Hematopoietic multipotent progenitor cell treated with erythropoietin and hydrocortisone succinate and interleukin-3 and kit ligand, for 15 days (in vitro differentiated cells): ENCODE measurements at regions not wholly inside any gene's neighbourhood (a gene's known extent, or its start where the extent isn't known, plus 50 kb on each side); places are given as distances from the start of the nearest gene placed in this dataset.

Experiments used
- DNase-seq: peaks from one replicate; pipeline ENCODE4 v3.0.0-alpha.2; 2015; ENCODE audit warnings: low spot score

DNA sequence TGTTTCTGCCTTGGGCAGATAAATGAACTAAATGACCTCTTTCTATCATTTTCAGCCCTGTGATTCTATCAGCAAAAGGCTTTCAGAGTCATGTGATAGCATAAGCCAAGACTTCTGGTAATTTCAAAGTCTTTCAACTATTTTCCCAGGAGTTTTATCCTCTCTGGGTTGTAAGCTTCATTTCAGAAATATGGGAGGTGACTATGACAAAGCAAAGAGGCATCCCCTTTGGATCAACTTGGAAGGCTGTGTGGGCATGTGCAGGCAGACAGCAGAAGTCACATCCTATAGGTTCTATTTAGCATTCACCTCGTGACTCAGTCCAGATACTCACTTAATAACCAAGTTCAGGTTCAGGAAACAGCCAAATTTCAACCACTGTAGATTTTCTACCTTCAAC lies 149.0 kb upstream of the FST start:
- DNase-seq = no peak

DNA sequence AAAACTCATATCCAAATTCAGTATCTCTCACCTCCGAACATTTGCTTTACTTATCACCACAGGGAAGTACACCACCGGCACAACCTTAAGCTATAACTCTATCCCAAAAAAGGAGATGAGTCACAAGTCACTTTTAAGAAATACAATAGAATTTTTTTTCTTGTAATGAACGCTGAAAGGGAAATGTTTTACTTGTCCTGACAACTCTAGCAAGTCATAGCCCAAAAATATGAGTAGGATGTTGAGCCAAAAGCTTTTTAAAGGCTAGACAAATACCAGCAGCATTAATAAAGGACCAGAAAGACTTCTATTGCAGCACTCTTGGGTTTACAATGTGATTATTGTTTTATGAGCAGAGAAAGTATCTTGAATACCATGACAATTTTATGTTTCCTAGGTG lies 147.3 kb upstream of the FST start:
- DNase-seq = no peak

DNA sequence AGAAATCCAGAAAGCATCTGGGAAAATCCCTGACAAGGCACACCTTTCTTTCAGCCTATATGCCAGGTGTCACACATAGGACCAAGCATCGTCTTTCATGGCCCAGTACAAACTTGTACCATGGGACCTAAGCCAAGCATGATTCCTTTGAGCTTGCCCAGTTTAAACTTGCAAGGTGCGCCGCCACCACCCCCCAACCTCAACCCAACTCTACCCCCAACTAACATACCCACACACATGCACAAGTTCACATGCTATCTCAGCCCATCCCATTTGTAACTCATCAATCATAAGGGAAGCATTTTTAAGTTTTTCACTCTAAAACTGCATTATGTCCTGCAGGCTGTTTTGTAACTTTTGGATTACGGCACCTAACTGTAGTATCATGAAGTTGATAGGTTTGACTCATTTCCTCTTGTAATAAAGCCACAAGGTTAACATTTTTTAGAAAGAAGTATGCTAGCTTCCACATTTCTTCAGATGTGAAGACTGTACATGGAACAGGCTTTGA lies 145.9 kb upstream of the FST start:
- no peak for DNase-seq

DNA sequence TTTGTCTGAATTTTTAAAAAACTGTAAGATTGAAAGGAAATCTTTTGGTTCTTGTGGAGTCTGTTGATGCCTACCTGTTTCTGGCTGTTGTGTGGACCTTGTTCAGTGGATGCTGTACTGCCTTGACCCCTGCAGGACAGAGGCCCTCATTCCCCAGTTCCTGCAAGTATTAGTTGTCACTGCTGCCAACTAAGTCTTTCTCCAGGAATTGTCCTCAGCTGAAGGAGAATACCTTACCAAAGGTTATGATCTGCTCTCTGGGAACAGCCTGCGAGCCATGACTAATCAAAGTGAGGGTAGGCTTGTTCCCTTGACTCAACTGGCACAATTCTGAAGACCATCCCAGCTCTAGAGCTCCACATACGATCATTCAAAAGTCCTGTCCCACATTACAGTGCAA lies 145.3 kb upstream of the FST start:
- DNase-seq = no peak

DNA sequence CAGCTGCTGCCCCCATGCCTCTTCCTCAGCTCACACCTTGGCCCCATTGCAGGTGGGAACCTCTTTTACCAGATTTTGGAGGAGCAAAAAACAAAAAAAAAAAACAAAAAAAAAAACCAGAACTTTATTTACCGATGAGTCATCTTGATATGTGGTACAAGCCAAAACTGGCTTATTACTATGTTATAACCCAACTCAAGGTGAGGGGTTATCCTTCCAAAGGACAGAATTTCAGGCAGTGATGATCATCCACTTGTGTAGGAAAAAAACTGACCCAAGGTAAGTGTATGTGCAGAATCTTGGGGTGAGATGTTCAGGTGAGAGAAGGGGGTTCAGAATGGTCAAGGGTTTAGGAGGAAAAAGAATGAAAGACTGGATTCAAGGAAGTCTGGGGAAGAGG lies 142.6 kb upstream of the FST start:
- DNase-seq = no peak

DNA sequence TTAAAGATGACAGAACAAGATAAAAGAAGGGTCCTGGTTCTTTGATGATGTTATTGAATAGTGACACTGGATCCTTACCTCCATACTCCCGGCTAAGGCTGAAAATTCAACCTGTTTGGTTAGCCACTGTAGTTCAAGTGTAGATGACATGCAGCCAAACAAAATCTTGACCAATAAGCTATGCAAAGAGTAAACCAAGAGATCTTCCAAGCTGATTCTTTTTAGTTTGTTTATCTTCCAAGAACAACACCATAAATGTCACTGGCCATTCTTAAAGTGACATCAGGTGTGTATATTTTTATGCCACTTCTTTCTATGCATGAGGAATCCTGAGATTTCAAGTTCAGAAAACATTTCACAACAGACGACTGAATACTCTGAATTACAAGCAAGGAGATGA lies 141.5 kb upstream of the FST start:
- no peak for DNase-seq

DNA sequence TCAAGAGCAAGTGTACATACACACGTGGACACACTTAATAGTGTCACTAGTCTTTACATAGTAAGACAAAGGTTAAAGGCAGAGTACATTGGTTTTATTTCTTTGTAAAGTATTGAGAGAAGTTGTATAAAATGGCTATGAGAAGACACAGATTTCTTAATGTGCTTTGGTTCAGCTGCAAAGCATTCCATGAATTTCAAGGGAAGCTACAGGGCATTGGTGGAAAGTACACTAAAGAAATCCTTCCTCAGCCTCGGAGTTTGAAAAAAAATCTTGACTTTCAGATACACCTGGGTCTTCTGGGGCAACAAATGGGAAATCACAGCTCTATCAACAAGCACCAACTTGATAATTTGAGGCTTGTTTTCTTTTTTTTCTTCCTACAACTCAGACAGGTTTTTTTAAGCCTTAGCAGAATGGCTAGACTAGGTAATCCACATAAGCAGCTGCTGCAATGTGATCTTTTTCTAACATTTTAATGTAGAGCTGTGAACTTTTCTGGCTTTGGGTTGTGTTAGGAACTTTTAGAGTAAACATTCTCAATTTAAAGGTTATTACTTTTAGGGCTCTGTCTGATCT lies 140.4 kb upstream of the FST start:
- DNase-seq = no peak

DNA sequence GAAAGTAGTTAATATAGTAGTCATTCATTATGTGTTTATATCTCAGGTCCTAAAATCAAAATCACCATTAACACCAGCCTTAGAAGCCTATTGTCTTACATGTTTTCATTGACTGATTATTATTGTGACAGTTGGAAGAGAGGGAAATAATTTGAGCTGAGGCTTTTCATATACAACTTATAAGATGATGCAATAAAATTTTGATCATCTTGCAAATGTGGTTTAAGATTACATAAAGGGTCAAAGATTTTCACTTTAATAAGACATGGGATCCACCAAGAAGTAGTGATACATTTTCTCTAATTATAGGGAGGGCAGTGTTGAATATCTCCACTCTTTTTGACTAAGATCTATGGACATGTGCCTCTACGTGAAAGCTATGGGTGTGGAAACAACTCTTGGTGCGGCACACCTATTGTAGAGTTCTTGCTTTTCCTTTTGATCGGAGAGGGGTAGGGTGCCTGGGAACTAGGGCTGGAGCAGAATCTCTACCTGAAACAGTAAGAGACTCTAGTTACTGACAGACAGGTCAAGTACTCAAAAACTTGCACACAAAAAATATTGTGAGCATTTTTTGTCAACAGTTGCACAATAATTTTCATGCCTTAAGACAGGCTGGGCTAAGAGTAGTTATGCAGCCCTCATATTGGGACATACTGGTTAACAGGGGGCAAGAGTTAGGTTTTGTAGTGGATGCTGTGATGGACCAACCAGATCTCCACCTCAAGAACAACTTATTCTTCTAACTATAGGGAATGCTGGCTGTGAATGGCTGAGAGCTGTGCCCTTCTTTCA lies 139.3 kb upstream of the FST start:
- no peak for DNase-seq

DNA sequence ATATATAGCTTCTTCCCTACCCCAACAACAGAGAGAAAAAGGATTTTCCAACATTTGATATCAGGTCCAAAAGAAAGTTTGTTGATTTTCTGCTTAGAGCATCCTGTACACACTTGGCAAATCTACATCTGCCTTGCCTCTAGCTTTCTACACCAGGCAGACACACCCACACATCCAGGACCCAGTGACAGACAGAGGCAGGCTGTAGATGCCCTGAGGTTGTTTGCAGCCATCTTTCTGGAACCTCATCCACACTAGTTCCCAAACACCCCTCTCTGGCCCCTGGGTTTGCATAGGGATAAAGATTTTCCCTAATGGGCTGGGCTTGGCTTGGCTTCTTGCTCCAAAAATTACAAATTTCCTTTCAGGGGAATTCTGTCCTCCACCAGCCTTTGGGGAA lies 138.2 kb upstream of the FST start:
- DNase-seq = no peak

DNA sequence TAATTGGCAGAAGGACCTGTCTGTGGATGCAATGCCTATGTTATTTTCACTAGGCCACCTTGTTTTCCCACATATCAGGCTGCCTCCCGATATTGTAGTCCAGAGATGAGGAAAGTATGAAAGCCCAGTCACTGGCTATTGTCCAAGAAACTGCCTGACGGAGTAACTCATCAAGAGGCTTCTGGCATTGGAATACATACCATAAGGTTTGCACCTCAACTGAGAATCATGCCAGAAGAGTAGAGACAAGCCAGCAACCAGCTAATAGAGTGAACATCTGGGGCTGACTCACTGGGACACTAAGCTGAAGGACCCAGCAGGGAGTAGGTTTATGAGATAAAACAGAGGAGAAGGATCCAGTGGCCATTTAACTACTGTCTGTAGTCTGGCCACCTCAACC lies 137.2 kb upstream of the FST start:
- DNase-seq = no peak

DNA sequence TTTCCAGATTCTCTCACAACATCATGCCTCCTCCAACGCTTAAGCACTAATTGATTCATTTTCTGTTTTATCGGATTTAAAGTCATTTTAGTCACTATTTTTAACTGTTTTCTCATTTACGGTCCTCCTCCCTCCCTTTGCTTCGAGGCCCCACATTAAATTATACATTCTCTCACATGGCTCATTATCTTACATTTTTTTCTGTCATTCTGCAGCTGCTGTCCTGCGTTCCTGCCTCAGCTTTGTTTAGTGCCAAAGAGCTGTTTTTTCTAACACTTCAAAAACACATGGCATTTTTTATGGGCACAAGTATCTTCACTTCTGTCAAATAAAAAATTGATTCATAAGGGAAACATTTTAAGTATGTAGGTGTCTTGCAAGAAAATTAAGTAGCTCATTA lies 130.1 kb upstream of the FST start:
- no peak for DNase-seq

DNA sequence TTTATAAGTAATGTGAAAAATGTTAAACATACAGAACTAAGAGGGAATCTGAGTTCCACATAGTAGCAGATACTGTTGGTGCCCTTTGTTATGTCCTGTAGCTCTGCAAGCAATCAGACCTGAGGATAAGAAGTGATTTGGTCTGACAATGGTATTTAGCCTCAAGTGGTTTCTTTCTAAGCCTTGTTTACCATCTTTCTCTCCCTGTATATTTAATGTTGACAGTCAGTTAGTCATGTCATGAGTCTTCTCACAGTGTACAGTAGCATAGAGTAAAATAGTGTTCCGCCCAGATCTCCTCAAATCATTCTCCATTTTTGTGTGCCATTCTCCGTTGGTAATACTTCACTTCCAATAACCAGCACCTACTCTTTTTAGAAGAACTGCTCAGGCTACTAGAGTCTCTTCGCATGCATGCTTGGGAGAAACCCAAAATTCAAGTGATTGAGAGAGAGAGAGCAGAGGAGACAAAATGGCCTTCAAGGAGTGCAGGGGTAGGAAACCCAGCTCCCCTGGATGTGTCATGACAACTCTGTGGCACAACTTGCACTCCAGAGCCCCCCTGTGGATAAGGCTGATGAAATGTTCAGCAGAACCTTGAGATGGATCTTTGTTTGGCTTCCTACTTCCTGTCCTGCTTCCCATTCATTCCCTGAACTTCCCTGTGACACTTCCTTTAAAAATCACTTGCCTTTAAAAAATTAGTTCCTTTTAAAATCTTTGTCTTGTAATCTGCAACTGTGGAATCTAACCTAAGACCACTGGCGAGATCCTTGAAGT lies 129.2 kb upstream of the FST start:
- DNase-seq = no peak

DNA sequence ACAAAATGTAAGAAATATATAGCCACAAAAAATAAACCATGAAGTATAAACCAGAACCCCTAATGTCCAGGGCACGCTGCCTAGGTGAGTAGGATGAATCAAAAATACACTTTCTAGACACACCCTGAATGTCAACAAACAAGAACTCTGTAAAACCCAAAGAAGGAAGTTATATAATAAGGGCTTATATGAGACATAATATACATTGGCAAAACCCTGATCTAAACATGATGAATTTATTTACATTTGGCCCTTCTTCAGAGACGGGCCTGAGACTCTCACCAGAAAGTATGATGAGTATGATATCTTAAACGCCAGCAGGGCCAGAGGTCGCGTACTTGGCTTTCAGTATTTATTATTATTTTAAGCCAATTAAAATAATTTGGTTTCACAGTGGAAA lies 125.1 kb upstream of the FST start:
- DNase-seq = no peak

DNA sequence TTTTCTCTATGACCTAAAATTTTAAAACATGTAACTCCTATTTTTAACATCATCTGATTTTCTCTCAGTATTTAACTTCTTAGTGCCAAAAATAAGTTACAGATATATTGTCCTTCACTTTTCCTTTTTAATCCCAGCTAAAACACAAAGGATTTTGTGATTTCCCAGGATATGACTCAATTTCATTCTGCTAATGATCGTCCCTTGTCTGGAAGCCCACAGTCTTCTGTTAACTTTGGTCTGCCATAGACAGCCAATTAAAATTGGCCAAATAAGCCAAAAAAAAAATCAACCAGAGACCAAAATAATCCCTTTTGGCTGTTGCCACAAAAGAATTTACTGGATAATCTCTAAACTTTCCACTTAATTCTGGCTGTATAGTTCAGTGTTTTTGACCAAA lies 124.5 kb upstream of the FST start:
- no peak for DNase-seq

DNA sequence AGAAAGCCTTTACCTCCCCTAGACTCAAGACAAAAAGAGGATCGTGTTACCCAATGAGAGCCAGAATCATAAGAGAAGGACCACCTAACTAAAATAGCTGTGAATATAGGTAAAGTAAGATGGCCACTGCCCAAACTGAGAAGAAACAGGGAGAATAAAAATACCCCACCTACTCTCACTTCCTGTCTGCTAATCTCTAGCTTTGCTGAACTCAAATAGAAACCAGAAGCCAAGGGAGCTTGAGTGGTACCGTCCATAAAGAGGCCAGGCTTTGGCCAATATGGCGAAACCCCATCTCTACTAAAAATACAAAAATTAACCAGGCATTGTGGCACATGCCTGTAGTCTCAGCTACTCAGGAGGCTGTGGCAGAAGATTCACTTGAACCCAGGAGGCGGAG lies 123.0 kb upstream of the FST start:
- DNase-seq = no peak

DNA sequence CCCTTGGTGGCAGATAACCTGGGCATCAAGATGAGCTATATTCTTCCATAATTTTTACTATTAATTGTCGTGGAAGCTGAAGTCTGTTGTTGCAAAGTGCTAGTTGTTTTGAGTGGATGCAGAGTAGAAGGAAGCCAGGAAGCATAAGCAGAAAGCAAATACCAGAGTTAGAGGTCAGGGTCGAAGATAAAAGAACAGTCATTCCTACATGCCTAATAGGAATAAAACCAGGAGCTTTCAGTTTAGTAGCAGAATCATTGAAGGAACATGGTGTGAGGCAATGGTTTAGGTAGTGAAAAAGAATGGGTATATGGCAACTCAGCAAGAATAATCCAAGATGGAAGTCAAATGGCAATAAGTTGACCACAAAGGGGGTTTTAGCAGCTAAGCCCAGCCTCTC lies 121.6 kb upstream of the FST start:
- DNase-seq = no peak

DNA sequence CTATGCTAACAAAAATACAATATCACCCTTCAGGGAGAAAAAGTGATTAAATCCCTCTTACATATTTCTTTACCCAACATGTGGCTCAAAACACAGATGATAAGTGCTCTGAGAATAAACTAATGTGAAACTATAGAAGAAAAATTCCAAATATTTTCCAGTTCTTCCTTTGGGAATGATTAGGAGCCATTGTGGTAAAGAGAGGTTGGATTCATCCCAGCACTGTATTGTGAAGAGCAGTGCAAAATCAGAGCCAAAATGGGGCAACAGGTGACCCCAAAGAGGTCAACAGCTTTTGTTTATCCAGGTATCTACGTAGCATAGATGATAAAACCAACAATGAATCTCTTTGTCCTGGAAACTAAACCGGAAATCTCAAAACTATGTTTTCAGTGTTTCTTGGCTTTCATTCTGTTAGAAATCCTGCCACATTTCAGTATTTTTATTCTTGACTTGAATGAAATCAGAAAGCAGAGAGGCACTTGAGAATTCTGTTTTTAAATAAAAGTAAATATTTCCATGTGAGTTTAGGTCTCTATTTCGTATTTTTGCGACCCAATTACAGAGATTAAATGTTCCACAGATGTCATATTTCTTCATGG lies 120.4 kb upstream of the FST start:
- DNase-seq = no peak

DNA sequence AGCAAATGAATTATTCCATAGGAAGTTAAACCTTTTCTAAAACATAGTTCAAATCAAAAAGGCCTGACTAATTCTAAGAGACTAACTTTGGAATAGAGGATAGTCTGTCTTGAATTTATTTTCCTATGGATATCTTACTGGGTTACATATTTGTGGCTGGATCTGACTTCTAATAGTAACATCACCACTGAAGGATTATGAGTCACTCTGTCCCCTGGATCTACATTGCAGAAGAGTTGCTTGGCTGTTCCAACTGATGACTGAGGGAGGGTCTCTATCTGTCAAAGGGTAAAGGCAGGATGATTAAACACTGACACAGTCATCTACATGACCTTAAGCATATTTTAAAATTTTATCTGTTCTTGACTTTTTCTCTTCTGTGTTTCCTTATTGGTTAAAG lies 119.6 kb upstream of the FST start:
- no peak for DNase-seq

DNA sequence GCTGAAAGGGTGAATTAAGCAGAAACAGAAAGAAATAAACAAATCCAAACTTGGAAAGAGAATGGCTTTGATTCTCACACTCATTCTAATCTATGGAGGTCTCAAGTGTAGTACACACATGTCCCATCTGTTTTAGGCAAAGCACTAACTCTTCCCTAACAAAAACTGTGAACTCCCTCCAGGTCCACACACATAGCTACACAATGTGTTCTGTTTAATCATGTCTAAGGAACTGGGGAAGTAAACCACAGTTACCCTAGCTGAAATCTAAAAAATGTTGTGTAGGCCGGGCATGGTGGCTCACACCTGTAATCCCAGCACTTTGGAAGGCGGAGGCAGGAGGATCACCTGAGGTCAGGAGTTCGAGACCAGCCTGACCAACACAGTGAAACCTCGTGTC lies 118.7 kb upstream of the FST start:
- no peak for DNase-seq

DNA sequence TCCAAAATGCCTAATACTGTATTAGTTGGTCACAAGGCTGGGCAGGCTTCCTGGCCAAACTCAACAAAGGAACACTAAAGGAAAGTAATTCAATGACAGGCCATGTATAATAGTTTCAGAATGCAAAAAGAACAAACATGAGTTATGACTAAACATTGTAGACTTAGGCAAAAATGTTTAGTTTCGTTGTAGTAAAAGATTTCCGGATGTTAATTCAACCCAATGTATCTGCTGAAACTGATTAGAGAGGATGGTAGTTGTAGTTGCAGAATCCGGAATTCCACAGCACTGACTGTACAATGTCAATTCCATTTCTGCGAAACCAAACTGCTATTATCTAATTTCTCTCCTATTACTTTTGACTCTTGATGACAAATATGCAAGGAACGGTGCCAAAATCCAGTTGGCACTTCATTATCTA lies 117.9 kb upstream of the FST start:
- DNase-seq = no peak

DNA sequence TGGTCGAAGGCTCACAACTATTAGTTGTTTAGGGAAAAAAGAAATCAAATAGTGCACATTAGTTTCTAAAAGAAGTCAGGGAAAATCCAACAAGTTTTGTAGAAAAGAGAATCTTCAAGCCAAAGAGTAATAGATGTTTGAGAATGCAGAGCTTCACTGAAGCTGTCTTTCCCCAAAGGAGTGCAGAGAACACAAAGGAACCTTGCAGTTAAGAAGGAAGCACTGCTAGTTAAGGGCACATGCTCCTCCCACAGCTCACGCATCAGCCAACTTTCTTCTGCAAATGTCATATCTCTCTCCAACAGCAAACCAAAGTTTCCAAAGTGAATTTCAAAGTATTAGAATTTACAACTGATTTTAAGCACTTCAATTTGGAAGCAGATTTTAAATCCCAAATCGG lies 116.4 kb upstream of the FST start:
- no peak for DNase-seq

DNA sequence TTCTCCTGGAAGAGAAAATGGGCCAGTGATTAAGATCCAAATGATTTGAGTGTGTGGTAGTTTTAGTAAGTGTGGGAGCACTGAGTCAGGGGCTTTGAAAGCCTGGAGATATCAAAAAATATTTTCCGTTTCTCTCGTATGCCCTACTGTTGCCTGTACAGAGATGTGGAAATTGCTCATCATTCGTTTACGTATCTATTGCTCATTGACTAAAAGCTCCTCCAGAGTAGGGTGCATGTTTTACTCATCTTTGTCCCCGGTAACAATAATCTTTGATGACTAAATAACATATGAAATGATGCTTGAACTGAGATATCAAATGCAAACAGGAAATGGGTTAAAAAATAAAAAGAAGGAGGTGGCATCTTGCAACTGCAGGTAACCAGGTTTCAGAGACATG lies 114.2 kb upstream of the FST start:
- DNase-seq = no peak

DNA sequence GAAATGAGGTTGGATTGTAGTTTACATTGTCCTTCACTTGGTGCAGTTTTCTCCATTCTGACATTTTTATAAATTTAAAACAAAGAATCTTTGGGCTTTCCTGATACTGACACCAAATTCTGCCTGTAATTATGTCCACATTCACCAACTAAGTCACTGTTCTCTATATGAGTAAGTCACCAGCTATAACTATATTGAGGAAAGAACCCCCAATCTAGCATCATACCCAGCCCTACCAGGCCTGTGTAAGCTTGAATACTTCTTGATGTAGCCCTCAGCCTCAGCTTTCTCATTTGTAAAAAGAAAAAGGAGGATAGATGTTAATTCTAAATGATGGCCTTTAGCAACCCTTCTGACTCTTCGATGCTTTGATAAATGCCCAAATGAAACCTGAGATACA lies 112.7 kb upstream of the FST start:
- no peak for DNase-seq
